EH (cell line): ENCODE measurements at regions not wholly inside any gene's neighbourhood (a gene's known extent, or its start where the extent isn't known, plus 50 kb on each side); places are given as distances from the start of the nearest gene placed in this dataset.
"Not testable (repeated sequence)": the region's sequence is repeated elsewhere in the genome, so short reads cannot be mapped to it uniquely, and the experiment has no call there.

Experiments
- DNase-seq: peaks from one replicate; pipeline ENCODE4 v3.0.0-alpha.2; 2015; ENCODE audit warnings: low read depth

- DNase-seq: no peak
Observed at GRCh38 chrX:113919387-113919786, 664.5 kb upstream of the HTR2C start.

- no peak for DNase-seq
Observed at GRCh38 chrX:113906168-113906567, 677.7 kb upstream of the HTR2C start.

GRCh38 chrX:113892891-113893290, 691.0 kb upstream of the HTR2C start:
- no peak for DNase-seq

GRCh38 chrX:113892401-113892800, 691.5 kb upstream of the HTR2C start:
- DNase-seq: no peak

- DNase-seq: no peak
Observed at GRCh38 chrX:113873056-113873455, 710.8 kb upstream of the HTR2C start.

GRCh38 chrX:113868711-113869110, 715.2 kb upstream of the HTR2C start:
- no peak for DNase-seq

- DNase-seq: no peak
Observed at GRCh38 chrX:113868177-113868576, 715.7 kb upstream of the HTR2C start.

- DNase-seq: no peak
Observed at GRCh38 chrX:113849408-113849807, 734.5 kb upstream of the HTR2C start.

- no peak for DNase-seq
Observed at GRCh38 chrX:113833096-113834055, 750.5 kb upstream of the HTR2C start.

- DNase-seq: no peak
Observed at GRCh38 chrX:113828470-113828869, 755.4 kb upstream of the HTR2C start.

GRCh38 chrX:113818346-113818745, 765.5 kb upstream of the HTR2C start:
- DNase-seq: no peak

GRCh38 chrX:113804819-113805218, 779.1 kb upstream of the HTR2C start:
- DNase-seq: no peak

GRCh38 chrX:113804291-113804690, 779.6 kb upstream of the HTR2C start:
- DNase-seq: no peak

- DNase-seq: no peak
Observed at GRCh38 chrX:113802837-113803236, 781.0 kb upstream of the HTR2C start.

- no peak for DNase-seq
Observed at GRCh38 chrX:113800955-113801354, 782.9 kb upstream of the HTR2C start.

- DNase-seq: no peak
Observed at GRCh38 chrX:113793563-113793962, 790.3 kb upstream of the HTR2C start.

GRCh38 chrX:113790987-113791386, 792.9 kb upstream of the HTR2C start:
- no peak for DNase-seq

GRCh38 chrX:113784754-113785153, 799.1 kb upstream of the HTR2C start:
- not testable (repeated sequence) for DNase-seq

GRCh38 chrX:113770806-113771205, 813.1 kb upstream of the HTR2C start:
- DNase-seq: no peak

GRCh38 chrX:113770071-113770470, 813.8 kb upstream of the HTR2C start:
- no peak for DNase-seq

- no peak for DNase-seq
Observed at GRCh38 chrX:113759422-113759821, 824.5 kb upstream of the HTR2C start.

GRCh38 chrX:113747274-113747973, 836.5 kb upstream of the HTR2C start:
- no peak for DNase-seq

- no peak for DNase-seq
Observed at GRCh38 chrX:113743069-113743468, 840.8 kb upstream of the HTR2C start.
